Smooth muscle cell (in vitro differentiated cells): ENCODE measurements at regions not wholly inside any gene's neighbourhood (a gene's known extent, or its start where the extent isn't known, plus 50 kb on each side); places are given as distances from the start of the nearest gene placed in this dataset.

Experiments
- DNase-seq: peaks from one replicate; lab custom pipeline; 2025; ENCODE audit not compliant: unreplicated experiment; lab: John Stamatoyannopoulos, UW
- H2AFZ ChIP-seq: fragments of 200-600 bp; sonication (generic); 2 replicates; pipeline ENCODE4 v1.6.0; 2016; ENCODE audit warnings: antibody characterized with exemption, low read depth, mild to moderate bottlenecking
- H3F3A ChIP-seq: fragments of 200-600 bp; sonication (generic); 2 replicates; pipeline ENCODE4 v1.6.0; 2017; ENCODE audit warnings: antibody characterized with exemption, low read depth
- H3K27ac ChIP-seq: fragments of 200-600 bp; sonication (generic); 2 replicates; pipeline ENCODE4 v1.5.1; 2016; ENCODE audit warnings: low read depth, mild to moderate bottlenecking
- H3K27me3 ChIP-seq: fragments of 200-600 bp; sonication (generic); 2 replicates; pipeline ENCODE4 v1.6.1; 2016; ENCODE audit warnings: low read depth, mild to moderate bottlenecking
- H3K36me3 ChIP-seq: fragments of 200-600 bp; sonication (generic); 2 replicates; pipeline ENCODE4 v1.5.1; 2016; ENCODE audit warnings: low read depth
- H3K4me1 ChIP-seq: fragments of 200-600 bp; sonication (generic); 2 replicates; pipeline ENCODE4 v1.5.1; 2016; ENCODE audit warnings: low read depth
- H3K4me2 ChIP-seq: fragments of 200-600 bp; sonication (generic); 2 replicates; pipeline ENCODE4 v1.6.0; 2016; ENCODE audit warnings: mild to moderate bottlenecking
- H3K4me3 ChIP-seq: fragments of 200-600 bp; sonication (generic); 2 replicates; pipeline ENCODE4 v1.5.1; 2016; ENCODE audit warnings: mild to moderate bottlenecking
- H3K79me2 ChIP-seq: fragments of 200-600 bp; sonication (generic); 2 replicates; pipeline ENCODE4 v1.6.0; 2016; ENCODE audit warnings: low read depth, mild to moderate bottlenecking
- H3K9ac ChIP-seq: fragments of 200-600 bp; sonication (generic); 2 replicates; pipeline ENCODE4 v1.6.0; 2016; ENCODE audit warnings: low read depth
- H3K9me3 ChIP-seq: fragments of 200-600 bp; sonication (generic); replicated peaks from 2 replicates; pipeline ENCODE4 v1.5.1; 2016; ENCODE audit warnings: low read depth
- H4K20me1 ChIP-seq: fragments of 200-600 bp; sonication (generic); 2 replicates; pipeline ENCODE4 v1.6.0; 2016; ENCODE audit warnings: low read depth
- WGBS: methylation state at CpG from one replicate; pipeline ENCODE4 v1.1.7; 2016; ENCODE audit warnings: low lambda C conversion rate; 5-methylcytosine and 5-hydroxymethylcytosine counted together
- TF ChIP-seq, protein P1 (sequence below): fragments of 200-600 bp; sonication (generic); IDR thresholded peaks from 2 replicates; pipeline ENCODE4 v1.5.1; 2017; ENCODE audit warnings: borderline replicate concordance, mild to moderate bottlenecking, antibody characterized with exemption; ENCODE audit not compliant: insufficient read depth, poor library complexity, severe bottlenecking

DNA sequence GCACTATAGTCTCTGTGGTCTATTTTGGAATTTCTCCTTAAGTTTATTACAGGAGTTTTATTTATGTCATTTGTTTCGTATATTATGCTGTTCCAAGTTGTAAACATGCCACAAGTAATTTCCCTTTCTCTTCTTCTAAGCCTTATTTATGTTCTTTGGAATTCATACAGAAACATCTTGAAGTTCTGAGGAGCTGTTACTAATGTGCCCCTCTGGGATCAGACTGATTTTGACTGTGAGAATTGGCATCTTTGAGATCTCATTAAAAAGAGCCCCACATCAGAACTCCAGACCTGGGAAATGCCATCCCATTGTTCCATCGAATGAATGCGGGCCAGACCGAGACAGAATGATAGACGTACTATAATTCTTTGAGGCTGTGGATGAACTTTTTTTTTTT is 138.8 kb upstream of the CD180 start:
- TF ChIP-seq, protein P1, sequence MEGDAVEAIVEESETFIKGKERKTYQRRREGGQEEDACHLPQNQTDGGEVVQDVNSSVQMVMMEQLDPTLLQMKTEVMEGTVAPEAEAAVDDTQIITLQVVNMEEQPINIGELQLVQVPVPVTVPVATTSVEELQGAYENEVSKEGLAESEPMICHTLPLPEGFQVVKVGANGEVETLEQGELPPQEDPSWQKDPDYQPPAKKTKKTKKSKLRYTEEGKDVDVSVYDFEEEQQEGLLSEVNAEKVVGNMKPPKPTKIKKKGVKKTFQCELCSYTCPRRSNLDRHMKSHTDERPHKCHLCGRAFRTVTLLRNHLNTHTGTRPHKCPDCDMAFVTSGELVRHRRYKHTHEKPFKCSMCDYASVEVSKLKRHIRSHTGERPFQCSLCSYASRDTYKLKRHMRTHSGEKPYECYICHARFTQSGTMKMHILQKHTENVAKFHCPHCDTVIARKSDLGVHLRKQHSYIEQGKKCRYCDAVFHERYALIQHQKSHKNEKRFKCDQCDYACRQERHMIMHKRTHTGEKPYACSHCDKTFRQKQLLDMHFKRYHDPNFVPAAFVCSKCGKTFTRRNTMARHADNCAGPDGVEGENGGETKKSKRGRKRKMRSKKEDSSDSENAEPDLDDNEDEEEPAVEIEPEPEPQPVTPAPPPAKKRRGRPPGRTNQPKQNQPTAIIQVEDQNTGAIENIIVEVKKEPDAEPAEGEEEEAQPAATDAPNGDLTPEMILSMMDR = no peak
- no peaks in the 10 kb centered on the region for H4K20me1 ChIP-seq
- H2AFZ ChIP-seq = no peak overlapping the region
- DNase-seq = no peak
- H3K4me2 ChIP-seq = no peak overlapping the region
- H3K9me3 ChIP-seq = peaks cover 3% of the 10 kb centered on the region
- H3K27ac ChIP-seq = no peak overlapping the region
- no peaks in the 10 kb centered on the region for H3K79me2 ChIP-seq
- H3K9ac ChIP-seq = no peak overlapping the region
- H3F3A ChIP-seq = no peaks in the 10 kb centered on the region
- no peaks in the 10 kb centered on the region for H3K4me1 ChIP-seq
- 99% methylated on average over 5 of the region's 5 CpGs for WGBS
- peaks cover 6% of the 10 kb centered on the region for H3K27me3 ChIP-seq
- no peak overlapping the region for H3K4me3 ChIP-seq
- H3K36me3 ChIP-seq = no peaks in the 10 kb centered on the region

DNA sequence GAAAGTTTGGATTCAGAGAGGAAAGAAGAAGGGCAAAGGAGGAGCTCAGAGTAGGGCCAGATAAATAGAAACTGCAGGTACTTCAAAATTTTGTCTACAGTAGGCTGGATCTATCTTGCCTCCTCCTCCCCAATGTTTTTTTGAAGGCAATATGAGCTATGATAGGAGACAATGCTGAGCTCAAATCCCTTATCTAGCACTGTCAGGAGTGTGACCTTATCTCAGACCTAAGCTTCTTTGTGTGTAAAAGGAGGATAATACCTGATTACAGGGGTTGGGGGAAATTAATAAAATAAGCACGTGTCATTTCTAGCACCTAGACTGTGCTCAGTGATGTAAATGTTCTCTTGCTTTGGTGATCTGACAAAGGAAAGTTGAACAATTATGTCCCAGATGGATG is 137.8 kb upstream of the CD180 start:
- no peak overlapping the region for H3K9ac ChIP-seq
- H3K36me3 ChIP-seq = no peaks in the 10 kb centered on the region
- no peak for DNase-seq
- peaks cover under 1% of the 10 kb centered on the region for H3K27me3 ChIP-seq
- no peak overlapping the region for H3K4me2 ChIP-seq
- no peaks in the 10 kb centered on the region for H3K79me2 ChIP-seq
- no peaks in the 10 kb centered on the region for H4K20me1 ChIP-seq
- WGBS = 81% methylated on average over 1 of the region's 1 CpG
- H3K27ac ChIP-seq = no peak overlapping the region
- no peaks in the 10 kb centered on the region for H3F3A ChIP-seq
- H3K9me3 ChIP-seq = peaks cover 6% of the 10 kb centered on the region
- H2AFZ ChIP-seq = no peak overlapping the region
- H3K4me1 ChIP-seq = no peaks in the 10 kb centered on the region
- TF ChIP-seq, protein P1 = no peak
- H3K4me3 ChIP-seq = no peak overlapping the region

DNA sequence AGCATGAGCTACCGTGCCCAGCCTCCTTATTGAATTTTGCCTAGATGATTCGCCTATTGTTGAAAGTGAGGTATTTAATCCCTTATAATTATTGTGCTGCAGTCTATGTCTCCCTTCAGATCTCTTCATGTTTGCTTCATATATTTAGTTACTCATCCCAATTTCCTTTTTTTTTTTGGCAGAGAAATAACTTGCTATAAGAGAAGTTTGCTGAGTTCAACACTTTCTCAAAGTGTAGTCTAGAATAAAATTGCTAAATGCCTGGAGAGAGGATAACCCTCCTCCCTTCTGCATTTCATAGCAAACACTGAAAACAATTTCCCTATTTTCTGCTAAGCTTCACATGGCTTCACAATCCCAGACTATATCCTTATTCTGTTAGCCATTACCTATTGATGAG is 136.6 kb upstream of the CD180 start:
- 92% methylated on average over 2 of the region's 2 CpGs for WGBS
- no peak overlapping the region for H3K4me3 ChIP-seq

More for the DNA sequence above, 136.6 kb upstream of the CD180 start:
- Histone ChIP-seq H3K79me2 (no peaks in the 10 kb centered on the region), H3K27ac (no peak overlapping the region), H4K20me1 (no peaks in the 10 kb centered on the region), H3K36me3 (no peaks in the 10 kb centered on the region), H3K27me3 (no peaks in the 10 kb centered on the region), H3K9me3 (peaks cover 6% of the 10 kb centered on the region), H3F3A (no peaks in the 10 kb centered on the region), H3K4me1 (no peaks in the 10 kb centered on the region), H2AFZ (no peak overlapping the region), H3K4me2 (no peak overlapping the region), H3K9ac (no peak overlapping the region)
- TF ChIP-seq, protein P1 = no peak
- no peak for DNase-seq
